ENCODE measurements at regions not wholly inside any gene's neighbourhood (a gene's known extent, or its start where the extent isn't known, plus 50 kb on each side); places are given as distances from the start of the nearest gene placed in this dataset.

DNA sequence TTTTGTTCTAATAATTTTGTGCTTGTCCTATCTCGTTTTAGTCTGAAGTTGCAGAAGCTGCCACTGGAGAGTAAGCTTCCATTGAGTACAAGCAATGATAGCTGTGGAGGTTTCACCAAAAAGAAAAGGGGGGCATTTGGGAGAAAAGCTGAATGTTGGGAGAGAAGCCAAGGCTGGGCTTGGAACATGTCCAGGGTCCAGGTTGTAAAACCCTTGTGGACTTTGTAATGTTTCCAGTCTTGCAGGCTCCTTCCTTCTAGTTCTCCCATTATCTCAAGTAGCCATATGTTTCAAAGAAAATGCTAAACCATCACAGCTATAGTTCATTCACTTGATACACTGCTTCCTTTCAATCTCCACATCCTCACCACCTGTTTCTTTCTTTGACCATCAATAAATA lies 880.2 kb downstream of the NLGN4Y start:
- TF ChIP-seq, protein P1, sequence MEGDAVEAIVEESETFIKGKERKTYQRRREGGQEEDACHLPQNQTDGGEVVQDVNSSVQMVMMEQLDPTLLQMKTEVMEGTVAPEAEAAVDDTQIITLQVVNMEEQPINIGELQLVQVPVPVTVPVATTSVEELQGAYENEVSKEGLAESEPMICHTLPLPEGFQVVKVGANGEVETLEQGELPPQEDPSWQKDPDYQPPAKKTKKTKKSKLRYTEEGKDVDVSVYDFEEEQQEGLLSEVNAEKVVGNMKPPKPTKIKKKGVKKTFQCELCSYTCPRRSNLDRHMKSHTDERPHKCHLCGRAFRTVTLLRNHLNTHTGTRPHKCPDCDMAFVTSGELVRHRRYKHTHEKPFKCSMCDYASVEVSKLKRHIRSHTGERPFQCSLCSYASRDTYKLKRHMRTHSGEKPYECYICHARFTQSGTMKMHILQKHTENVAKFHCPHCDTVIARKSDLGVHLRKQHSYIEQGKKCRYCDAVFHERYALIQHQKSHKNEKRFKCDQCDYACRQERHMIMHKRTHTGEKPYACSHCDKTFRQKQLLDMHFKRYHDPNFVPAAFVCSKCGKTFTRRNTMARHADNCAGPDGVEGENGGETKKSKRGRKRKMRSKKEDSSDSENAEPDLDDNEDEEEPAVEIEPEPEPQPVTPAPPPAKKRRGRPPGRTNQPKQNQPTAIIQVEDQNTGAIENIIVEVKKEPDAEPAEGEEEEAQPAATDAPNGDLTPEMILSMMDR (conservative IDR thresholded peaks at IDR 0.05 in 1 of 2, IDR thresholded peaks at IDR 0.05 in 1 of 2; ENCODE audit: low read depth in 1 of 2, low read length in 2 of 2): no peak
- no peak for TF ChIP-seq EZH2 (IDR thresholded peaks at IDR 0.05; ENCODE audit: low read length, missing control alignments)
